Right lobe of liver (tissue), 6 donors: ENCODE measurements at regions not wholly inside any gene's neighbourhood (a gene's known extent, or its start where the extent isn't known, plus 50 kb on each side); places are given as distances from the start of the nearest gene placed in this dataset.

ENCODE experiments used
- ATAC-seq, 4 donors: fragments of 200-7000 bp; cut with Tn5 transposase; one replicate each; pipeline ENCODE4 v1.9.1; 2020; ENCODE audit warnings: mild to moderate bottlenecking in 4 of 4, moderate library complexity in 4 of 4
- DNase-seq, 3 donors: peaks; one replicate each; pipeline ENCODE4 v3.0.0-alpha.2; 2020
- H3K27ac ChIP-seq, 3 donors: fragments of 200-600 bp; one replicate each; pipeline ENCODE4 v1.8.0; 2022
- H3K27me3 ChIP-seq, 2 donors: fragments of 200-600 bp; one replicate each; pipeline ENCODE4 v1.8.0; 2022
- H3K36me3 ChIP-seq, 4 donors: fragments of 200-600 bp; sonication (generic) in 1 of 4; one replicate each; pipeline versions ENCODE4 v1.5.1 to v1.8.0; 2017 to 2022; ENCODE audit warnings: control low read depth in 1 of 4
- H3K4me1 ChIP-seq, 4 donors: fragments of 200-600 bp; sonication (generic) in 1 of 4; one replicate each; pipeline versions ENCODE4 v1.5.1 to v1.8.0; 2017 to 2022; ENCODE audit warnings: control low read depth in 1 of 4
- H3K4me3 ChIP-seq, 3 donors: fragments of 200-600 bp; one replicate each; pipeline ENCODE4 v1.8.0; 2022
- H3K9me3 ChIP-seq, 4 donors: fragments of 200-600 bp; sonication (generic) in 1 of 4; one replicate each; pipeline versions ENCODE4 v1.5.1 to v1.8.0; 2017 to 2022; ENCODE audit warnings: control low read depth in 1 of 4
- CTCF ChIP-seq, 4 donors: fragments of 200-600 bp in 3 of 4; fragments of 450-650 bp in 1 of 4; IDR thresholded peaks; one replicate each; pipeline versions ENCODE4 v1.5.1 to v1.8.0; 2016 to 2022; ENCODE audit warnings: antibody characterized with exemption in 4 of 4, mild to moderate bottlenecking in 2 of 4
- POLR2A ChIP-seq: fragments of 450-650 bp; IDR thresholded peaks from one replicate; pipeline ENCODE4 v1.6.1; 2017; ENCODE audit warnings: antibody characterized with exemption, mild to moderate bottlenecking
- WGBS: methylation state at CpG from one replicate; pipeline ENCODE4 v1.1.6; 2018; ENCODE audit warnings: low coverage, low lambda C conversion rate; ENCODE audit not compliant: insufficient coverage; ENCODE audit errors: missing lambda C conversion rate; 5-methylcytosine and 5-hydroxymethylcytosine counted together
- intact Hi-C, 2 donors: fragments of 100-400 bp; cut with DNase I; formaldehyde crosslinking; loops; one replicate each; pipeline versions ENCODE4 v1.11.2 to v1.14.1; 2022
- donor health status: DM: no; HTN: yes; CAD: no.
- donor health status: DM: no; HTN: no; CAD: no.
- donor health status: DM: no; HTN: no; CAD: no.
- donor health status: DM: no; HTN: yes; CAD: no.
- donor health status: DM: no; HTN: yes; CAD: no.

- TF ChIP-seq POLR2A: no peak
- TF ChIP-seq CTCF (IDR thresholded peaks at IDR 0.05): no peak
- no peak overlapping the region for H3K27ac ChIP-seq
- no peak overlapping the region for H3K4me3 ChIP-seq
- DNase-seq (no peak), ATAC-seq (no peak)
- no peaks in the 10 kb centered on the region for H3K9me3 ChIP-seq
- intact Hi-C loops: no loop called here
- H3K36me3 ChIP-seq: no peaks in the 10 kb centered on the region
- no peaks in the 10 kb centered on the region for H3K4me1 ChIP-seq
- WGBS: 57% methylated on average over 5 of the region's 7 CpGs
- H3K27me3 ChIP-seq: no peaks in the 10 kb centered on the region
Measured at GRCh38 chr13:47337781-47338507, 441.1 kb upstream of the HTR2A start.

DNA sequence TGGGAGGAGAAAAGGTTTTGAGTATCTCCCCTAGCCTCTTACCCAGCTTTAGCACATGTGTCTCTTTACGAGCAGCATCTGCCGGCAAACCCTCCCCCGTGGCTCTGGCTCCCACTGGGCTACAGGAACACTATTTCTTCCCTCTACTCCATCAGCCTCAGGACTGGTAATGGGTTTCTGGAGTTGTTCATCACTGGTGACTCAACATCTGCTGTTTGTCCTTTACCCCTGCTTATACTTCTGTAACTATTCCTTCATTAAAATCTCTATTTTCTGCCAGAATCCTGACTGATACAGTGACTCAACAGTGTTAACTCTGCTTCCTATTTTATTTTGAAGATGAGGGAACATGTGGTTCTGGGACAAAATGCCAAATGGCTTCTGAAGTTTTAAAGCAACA lies 437.3 kb upstream of the HTR2A start:
- no peak overlapping the region for H3K27ac ChIP-seq
- intact Hi-C loops: no loop called here

GRCh38 chr13:47332149-47332548 lies 435.3 kb upstream of the HTR2A start:
- intact Hi-C loops: no loop called here
- DNase-seq (no peak), ATAC-seq (no peak)
- Histone ChIP-seq H3K36me3 (no peaks in the 10 kb centered on the region), H3K9me3 (no peaks in the 10 kb centered on the region), H3K4me3 (no peak overlapping the region), H3K27me3 (no peaks in the 10 kb centered on the region), H3K4me1 (no peaks in the 10 kb centered on the region), H3K27ac (no peak overlapping the region)
- no peak for TF ChIP-seq CTCF (IDR thresholded peaks at IDR 0.05)
- no peak for TF ChIP-seq POLR2A
- 67% methylated on average over 4 of the region's 4 CpGs for WGBS

More for the DNA sequence above, 437.3 kb upstream of the HTR2A start:
- H3K9me3 ChIP-seq: no peaks in the 10 kb centered on the region
- no peak for ATAC-seq
- no peaks in the 10 kb centered on the region for H3K4me1 ChIP-seq
- H3K4me3 ChIP-seq: no peak overlapping the region
- WGBS: no CpG with 5 or more reads among the region's 3 CpGs
- no peaks in the 10 kb centered on the region for H3K27me3 ChIP-seq
- TF ChIP-seq CTCF (IDR thresholded peaks at IDR 0.05) (no peak), POLR2A (no peak)
- DNase-seq: no peak
- no peaks in the 10 kb centered on the region for H3K36me3 ChIP-seq

GRCh38 chr13:47330031-47330430 lies 433.2 kb upstream of the HTR2A start:
- DNase-seq (no peak), ATAC-seq (no peak)
- Histone ChIP-seq H3K9me3 (no peaks in the 10 kb centered on the region), H3K27ac (no peak overlapping the region), H3K27me3 (no peaks in the 10 kb centered on the region), H3K4me1 (no peaks in the 10 kb centered on the region), H3K36me3 (no peaks in the 10 kb centered on the region), H3K4me3 (no peak overlapping the region)
- WGBS: 67% methylated on average over 4 of the region's 6 CpGs
- intact Hi-C loops: no loop called here
- TF ChIP-seq POLR2A (no peak), CTCF (IDR thresholded peaks at IDR 0.05) (no peak)
